GM18498 (cell line): ENCODE measurements at regions not wholly inside any gene's neighbourhood (a gene's known extent, or its start where the extent isn't known, plus 50 kb on each side); places are given as distances from the start of the nearest gene placed in this dataset.
"Not testable (repeated sequence)": the region's sequence is repeated elsewhere in the genome, so short reads cannot be mapped to it uniquely, and the experiment has no call there.

Source experiments
- ATAC-seq: cut with Tn5 transposase; IDR thresholded peaks from one replicate; pipeline ENCODE4 v1.9.1; 2021; ENCODE audit warnings: mild to moderate bottlenecking, moderate library complexity; ENCODE audit not compliant: unreplicated experiment

GRCh38 chr3:68676136-68676535 is 256.2 kb downstream of the TAFA4 start:
- ATAC-seq, result no peak

GRCh38 chr3:68667346-68667745 is 265.0 kb downstream of the TAFA4 start:
- no peak for ATAC-seq

GRCh38 chr3:68666429-68667136 is 265.8 kb downstream of the TAFA4 start:
- no peak for ATAC-seq

GRCh38 chr3:68664276-68664675 is 268.1 kb downstream of the TAFA4 start:
- ATAC-seq, result no peak

GRCh38 chr3:68662176-68662575 is 270.2 kb downstream of the TAFA4 start:
- no peak for ATAC-seq

GRCh38 chr3:68650657-68651056 is 281.7 kb downstream of the TAFA4 start:
- ATAC-seq, result not testable (repeated sequence)

- ATAC-seq, result no peak
Measured at GRCh38 chr3:68648494-68648893, 283.9 kb downstream of the TAFA4 start.

GRCh38 chr3:68631850-68632545 is 300.3 kb downstream of the TAFA4 start:
- no peak for ATAC-seq

- ATAC-seq, result no peak
Measured at GRCh38 chr3:68620211-68620610, 312.1 kb downstream of the TAFA4 start.

GRCh38 chr3:68614087-68614486 is 318.3 kb downstream of the TAFA4 start:
- ATAC-seq, result no peak

GRCh38 chr3:68571321-68571720 is 361.0 kb downstream of the TAFA4 start:
- no peak for ATAC-seq

GRCh38 chr3:68560728-68561127 is 371.6 kb downstream of the TAFA4 start:
- no peak for ATAC-seq

- no peak for ATAC-seq
Measured at GRCh38 chr3:68535782-68536181, 396.6 kb downstream of the TAFA4 start.

- no peak for ATAC-seq
Measured at GRCh38 chr3:68523330-68523729, 409.0 kb downstream of the TAFA4 start.

GRCh38 chr3:68515237-68515636 is 417.1 kb downstream of the TAFA4 start:
- no peak for ATAC-seq

GRCh38 chr3:68504201-68504600 is 428.1 kb downstream of the TAFA4 start:
- ATAC-seq, result no peak

GRCh38 chr3:68485845-68486244 is 446.5 kb downstream of the TAFA4 start:
- ATAC-seq, result not testable (repeated sequence)

- ATAC-seq, result no peak
Measured at GRCh38 chr3:68485051-68485450, 447.3 kb downstream of the TAFA4 start.

- no peak for ATAC-seq
Measured at GRCh38 chr3:68483601-68484000, 448.7 kb downstream of the TAFA4 start.

- ATAC-seq, result no peak
Measured at GRCh38 chr3:68483041-68483440, 449.3 kb downstream of the TAFA4 start.

GRCh38 chr3:68482565-68482964 is 449.8 kb downstream of the TAFA4 start:
- no peak for ATAC-seq

GRCh38 chr3:68479779-68480178 is 452.6 kb downstream of the TAFA4 start:
- ATAC-seq, result no peak
